ENCODE measurements at regions not wholly inside any gene's neighbourhood (a gene's known extent, or its start where the extent isn't known, plus 50 kb on each side); places are given as distances from the start of the nearest gene placed in this dataset.

DNA sequence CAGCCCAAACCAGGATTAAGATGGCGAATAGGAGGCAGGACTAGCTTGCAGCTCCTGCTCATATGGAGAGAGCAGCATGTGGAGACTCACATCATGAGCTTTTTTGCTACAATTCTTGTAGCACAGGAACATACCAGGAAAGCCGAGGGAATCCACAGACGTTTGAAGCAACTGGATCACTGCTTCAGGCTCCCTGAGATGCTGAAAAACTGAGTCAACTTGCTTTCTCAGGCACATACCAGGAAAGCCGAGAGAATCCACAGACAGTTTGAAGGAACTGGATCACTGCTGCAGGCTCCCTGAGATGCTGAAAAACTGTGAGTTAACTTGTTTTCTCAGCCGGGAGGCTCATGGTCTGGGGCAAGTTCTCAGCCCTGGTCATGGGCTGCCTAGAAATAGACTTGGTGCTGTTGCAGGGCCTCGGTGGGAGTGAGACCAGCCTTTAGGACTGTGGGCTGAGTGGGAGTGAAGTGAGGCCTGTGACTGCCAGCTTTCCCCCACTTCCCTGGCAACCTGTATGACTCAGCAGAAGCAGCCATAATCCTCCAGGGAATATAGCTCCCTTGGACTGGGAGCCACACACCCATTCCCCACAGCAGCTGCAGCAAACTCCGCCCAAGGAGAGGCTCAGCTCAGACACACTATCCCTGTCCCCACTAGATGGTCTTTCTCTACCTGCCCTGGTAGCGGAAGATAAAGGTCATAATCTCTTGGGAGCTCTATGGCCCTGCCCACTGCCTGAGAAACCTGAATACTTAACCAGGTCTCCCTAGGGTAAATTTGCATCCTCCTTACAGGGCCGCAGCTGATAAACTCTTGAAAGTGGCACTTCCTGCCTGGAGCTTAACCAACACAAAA, 51.9 kb upstream of the PFN2 start:
- DNase-seq (ENCODE audit: low spot score) = peak; percentile 7

- DNase-seq (ENCODE audit: low spot score) = peak; percentile 34
These were observed 49.8 kb upstream of the PFN2 start for GRCh38 chr3:150020527-150020926.
